HUDEP-2 (cell line): ENCODE measurements at regions not wholly inside any gene's neighbourhood (a gene's known extent, or its start where the extent isn't known, plus 50 kb on each side); places are given as distances from the start of the nearest gene placed in this dataset.
"Not testable (repeated sequence)": the region's sequence is repeated elsewhere in the genome, so short reads cannot be mapped to it uniquely, and the experiment has no call there.

Experiments used
- DNase-seq, 76 experiments: peaks; one replicate each; lab custom pipeline; 2025; ENCODE audit not compliant: unreplicated experiment in 76 of 76; lab: John Stamatoyannopoulos, UW

GRCh38 chr2:215571689-215572088 is 135.8 kb upstream of the FN1 start:
- no peak for DNase-seq

GRCh38 chr2:215567504-215567903 is 131.6 kb upstream of the FN1 start:
- DNase-seq, result no peak

GRCh38 chr2:215565897-215566296 is 130.0 kb upstream of the FN1 start:
- DNase-seq, result no peak

- DNase-seq, result no peak
Observed at GRCh38 chr2:215557701-215558100, 121.8 kb upstream of the FN1 start.

GRCh38 chr2:215556979-215557378 is 121.1 kb upstream of the FN1 start:
- no peak for DNase-seq

- no peak for DNase-seq
Observed at GRCh38 chr2:215554689-215555498, 119.0 kb upstream of the FN1 start.

- no peak for DNase-seq
Observed at GRCh38 chr2:215553946-215554345, 118.1 kb upstream of the FN1 start.

- DNase-seq, result no peak
Observed at GRCh38 chr2:215552144-215552580, 116.3 kb upstream of the FN1 start.

- no peak for DNase-seq
Observed at GRCh38 chr2:215550331-215550730, 114.5 kb upstream of the FN1 start.

- DNase-seq, result no peak
Observed at GRCh38 chr2:215548714-215549113, 112.8 kb upstream of the FN1 start.

GRCh38 chr2:215542690-215543089 is 106.8 kb upstream of the FN1 start:
- DNase-seq, result no peak

GRCh38 chr2:215540658-215541057 is 104.8 kb upstream of the FN1 start:
- DNase-seq, result no peak

GRCh38 chr2:215537611-215538010 is 101.7 kb upstream of the FN1 start:
- no peak for DNase-seq

GRCh38 chr2:215536510-215536909 is 100.6 kb upstream of the FN1 start:
- no peak for DNase-seq

GRCh38 chr2:215535741-215536140 is 99.9 kb upstream of the FN1 start:
- no peak for DNase-seq

GRCh38 chr2:215535125-215535668 is 99.3 kb upstream of the FN1 start:
- no peak for DNase-seq

GRCh38 chr2:215533716-215534115 is 97.8 kb upstream of the FN1 start:
- not testable (repeated sequence) for DNase-seq

- no peak for DNase-seq
Observed at GRCh38 chr2:215532844-215533243, 97.0 kb upstream of the FN1 start.

GRCh38 chr2:215531284-215531683 is 95.4 kb upstream of the FN1 start:
- DNase-seq, result no peak

GRCh38 chr2:215530191-215530968 is 94.5 kb upstream of the FN1 start:
- no peak for DNase-seq

- DNase-seq, result no peak
Observed at GRCh38 chr2:215529271-215529670, 93.4 kb upstream of the FN1 start.

GRCh38 chr2:215528555-215528954 is 92.7 kb upstream of the FN1 start:
- no peak for DNase-seq
